PC-3 (cell line): ENCODE measurements at regions not wholly inside any gene's neighbourhood (a gene's known extent, or its start where the extent isn't known, plus 50 kb on each side); places are given as distances from the start of the nearest gene placed in this dataset.

Experiments
- EZH2phosphoT487 ChIP-seq: fragments of 300-600 bp; sonication (generic); IDR thresholded peaks from 2 replicates; pipeline ENCODE4 v1.6.1; 2018; ENCODE audit warnings: mild to moderate bottlenecking, antibody characterized with exemption, low read length, borderline replicate concordance
- TF ChIP-seq, protein P1 (sequence below): fragments of 300-600 bp; sonication (generic); conservative IDR thresholded peaks from 2 replicates; pipeline ENCODE4 v1.5.1; 2017; ENCODE audit warnings: antibody characterized with exemption, low read depth, mild to moderate bottlenecking, low read length

DNA sequence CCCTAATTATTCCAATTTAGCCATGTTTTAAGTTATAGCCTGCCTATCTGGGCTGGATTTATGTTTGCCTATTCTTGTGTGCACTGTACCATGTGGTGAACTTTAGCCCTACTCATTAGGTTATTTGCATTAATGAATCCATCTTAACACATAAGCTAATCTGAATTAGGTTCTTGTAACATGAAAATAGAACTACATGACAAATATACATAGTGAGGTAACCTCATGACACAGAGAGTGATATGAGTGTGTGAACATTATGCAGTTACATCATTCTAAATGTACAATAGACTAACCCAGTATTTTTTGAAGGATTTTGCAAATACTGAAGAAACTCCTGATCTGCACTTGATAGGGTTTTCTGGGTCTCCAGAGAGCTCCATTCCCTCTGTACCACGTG lies 733.7 kb upstream of the CITED2 start:
- TF ChIP-seq, protein P1, sequence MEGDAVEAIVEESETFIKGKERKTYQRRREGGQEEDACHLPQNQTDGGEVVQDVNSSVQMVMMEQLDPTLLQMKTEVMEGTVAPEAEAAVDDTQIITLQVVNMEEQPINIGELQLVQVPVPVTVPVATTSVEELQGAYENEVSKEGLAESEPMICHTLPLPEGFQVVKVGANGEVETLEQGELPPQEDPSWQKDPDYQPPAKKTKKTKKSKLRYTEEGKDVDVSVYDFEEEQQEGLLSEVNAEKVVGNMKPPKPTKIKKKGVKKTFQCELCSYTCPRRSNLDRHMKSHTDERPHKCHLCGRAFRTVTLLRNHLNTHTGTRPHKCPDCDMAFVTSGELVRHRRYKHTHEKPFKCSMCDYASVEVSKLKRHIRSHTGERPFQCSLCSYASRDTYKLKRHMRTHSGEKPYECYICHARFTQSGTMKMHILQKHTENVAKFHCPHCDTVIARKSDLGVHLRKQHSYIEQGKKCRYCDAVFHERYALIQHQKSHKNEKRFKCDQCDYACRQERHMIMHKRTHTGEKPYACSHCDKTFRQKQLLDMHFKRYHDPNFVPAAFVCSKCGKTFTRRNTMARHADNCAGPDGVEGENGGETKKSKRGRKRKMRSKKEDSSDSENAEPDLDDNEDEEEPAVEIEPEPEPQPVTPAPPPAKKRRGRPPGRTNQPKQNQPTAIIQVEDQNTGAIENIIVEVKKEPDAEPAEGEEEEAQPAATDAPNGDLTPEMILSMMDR, result no peak
- no peak for TF ChIP-seq EZH2phosphoT487
